ENCODE measurements at regions not wholly inside any gene's neighbourhood (a gene's known extent, or its start where the extent isn't known, plus 50 kb on each side); places are given as distances from the start of the nearest gene placed in this dataset.
A peak's percentile ranks its signal among the peaks of the same experiment; 100 is the strongest.
"Not testable (repeated sequence)": the region's sequence is repeated elsewhere in the genome, so short reads cannot be mapped to it uniquely, and the experiment has no call there.

- DNase-seq: no peak
- intact Hi-C loops (cut with DNase I): no loop called here
Observed at GRCh38 chr15:26214290-26214689, 351.2 kb upstream of the ATP10A start.

GRCh38 chr15:26213427-26213826 is 350.3 kb upstream of the ATP10A start:
- intact Hi-C loops (cut with DNase I): no loop called here
- DNase-seq: no peak

- no peak for DNase-seq
- intact Hi-C loops (cut with DNase I): no loop called here
Observed at GRCh38 chr15:26212109-26212508, 349.0 kb upstream of the ATP10A start.

- no peak for DNase-seq
- intact Hi-C loops (cut with DNase I): no loop called here
Observed at GRCh38 chr15:26210980-26211379, 347.9 kb upstream of the ATP10A start.

- intact Hi-C loops (cut with DNase I): no loop called here
Observed at GRCh38 chr15:26201177-26201858, 338.2 kb upstream of the ATP10A start.

GRCh38 chr15:26200427-26200826 is 337.3 kb upstream of the ATP10A start:
- no peak for DNase-seq
- intact Hi-C loops (cut with DNase I): no loop called here

More at GRCh38 chr15:26201177-26201858, 338.2 kb upstream of the ATP10A start:
- no peak for DNase-seq

GRCh38 chr15:26197719-26198118 is 334.6 kb upstream of the ATP10A start:
- intact Hi-C loops (cut with DNase I): no loop called here
- DNase-seq: peak in 4 of 42 donors; percentile 11 to 32 (median 23)

GRCh38 chr15:26197060-26197459 is 333.9 kb upstream of the ATP10A start:
- intact Hi-C loops (cut with DNase I): no loop called here
- DNase-seq: no peak

- intact Hi-C loops (cut with DNase I): no loop called here
- DNase-seq: peak in 3 of 42 donors; percentile 9 to 65 (median 12)
Observed at GRCh38 chr15:26191193-26191592, 328.1 kb upstream of the ATP10A start.

GRCh38 chr15:26186138-26186537 is 323.0 kb upstream of the ATP10A start:
- intact Hi-C loops (cut with DNase I); DNase-seq: not testable (repeated sequence)

- intact Hi-C loops (cut with DNase I): no loop called here
- DNase-seq: no peak
Observed at GRCh38 chr15:26182441-26182840, 319.3 kb upstream of the ATP10A start.

- intact Hi-C loops (cut with DNase I): no loop called here
- DNase-seq: peak in 38 of 42 donors; percentile 16 to 89 (median 62)
Observed at GRCh38 chr15:26179906-26180305, 316.8 kb upstream of the ATP10A start.

GRCh38 chr15:26178640-26179220 is 315.6 kb upstream of the ATP10A start:
- intact Hi-C loops (cut with DNase I): no loop called here

GRCh38 chr15:26177816-26178215 is 314.7 kb upstream of the ATP10A start:
- intact Hi-C loops (cut with DNase I): no loop called here
- peak in 17 of 42 donors; percentile 18 to 68 (median 36) for DNase-seq

More at GRCh38 chr15:26178640-26179220, 315.6 kb upstream of the ATP10A start:
- DNase-seq: peak in 8 of 42 donors; percentile 14 to 51 (median 26)

- intact Hi-C loops (cut with DNase I): no loop called here
- no peak for DNase-seq
Observed at GRCh38 chr15:26176831-26177230, 313.7 kb upstream of the ATP10A start.

GRCh38 chr15:26171266-26171665 is 308.1 kb upstream of the ATP10A start:
- intact Hi-C loops (cut with DNase I): no loop called here
- DNase-seq: no peak

- no peak for DNase-seq
- intact Hi-C loops (cut with DNase I): no loop called here
Observed at GRCh38 chr15:26166429-26166828, 303.3 kb upstream of the ATP10A start.

- DNase-seq: no peak
- intact Hi-C loops (cut with DNase I): no loop called here
Observed at GRCh38 chr15:26165546-26165945, 302.4 kb upstream of the ATP10A start.

- intact Hi-C loops (cut with DNase I): no loop called here
- peak in 18 of 42 donors; percentile 17 to 71 (median 43) for DNase-seq
Observed at GRCh38 chr15:26160343-26160742, 297.2 kb upstream of the ATP10A start.

GRCh38 chr15:26158176-26158575 is 295.0 kb upstream of the ATP10A start:
- intact Hi-C loops (cut with DNase I): no loop called here
- peak in 9 of 42 donors; percentile 9 to 69 (median 24) for DNase-seq

GRCh38 chr15:26157081-26157480 is 294.0 kb upstream of the ATP10A start:
- peak in 1 of 42 donors; percentile 23 for DNase-seq
- intact Hi-C loops (cut with DNase I): no loop called here
